Omental fat pad (tissue), 3 donors: ENCODE measurements at regions not wholly inside any gene's neighbourhood (a gene's known extent, or its start where the extent isn't known, plus 50 kb on each side); places are given as distances from the start of the nearest gene placed in this dataset.

Experiments used
- ATAC-seq: fragments of 150-250 bp; one replicate; pipeline ENCODE4 v1.9.1; 2016; ENCODE audit warnings: mild to moderate bottlenecking, moderate library complexity; ENCODE audit not compliant: low FRiP score
- DNase-seq: peaks from one replicate; pipeline ENCODE4 v3.0.0-alpha.2; 2019; ENCODE audit warnings: low spot score
- CTCF ChIP-seq, 3 donors: fragments of 450-650 bp; IDR thresholded peaks; one replicate each; pipeline ENCODE4 v1.5.1; 2016 to 2017; ENCODE audit warnings: antibody characterized with exemption in 3 of 3, mild to moderate bottlenecking in 3 of 3, moderate library complexity in 2 of 3

- no peak for TF ChIP-seq CTCF (IDR thresholded peaks at IDR 0.05)
- DNase-seq, result no peak
- ATAC-seq, result no peak
These were observed 639.7 kb downstream of the NR4A2 start for GRCh38 chr2:155692856-155693255.

GRCh38 chr2:155692106-155692505, 640.4 kb downstream of the NR4A2 start:
- ATAC-seq (no peak), DNase-seq (no peak)
- TF ChIP-seq CTCF (IDR thresholded peaks at IDR 0.05), result no peak

GRCh38 chr2:155690785-155691184, 641.7 kb downstream of the NR4A2 start:
- no peak for TF ChIP-seq CTCF (IDR thresholded peaks at IDR 0.05)
- DNase-seq (no peak), ATAC-seq (no peak)

GRCh38 chr2:155689791-155690190, 642.7 kb downstream of the NR4A2 start:
- ATAC-seq, result no peak
- TF ChIP-seq CTCF (IDR thresholded peaks at IDR 0.05), result no peak
- no peak for DNase-seq

GRCh38 chr2:155687181-155687580, 645.3 kb downstream of the NR4A2 start:
- no peak for DNase-seq

GRCh38 chr2:155679647-155680046, 652.9 kb downstream of the NR4A2 start:
- ATAC-seq (no peak), DNase-seq (no peak)
- TF ChIP-seq CTCF (IDR thresholded peaks at IDR 0.05), result no peak

More at GRCh38 chr2:155687181-155687580, 645.3 kb downstream of the NR4A2 start:
- no peak for TF ChIP-seq CTCF (IDR thresholded peaks at IDR 0.05)
- no peak for ATAC-seq

- no peak for TF ChIP-seq CTCF (IDR thresholded peaks at IDR 0.05)
- DNase-seq, result no peak
- ATAC-seq, result no peak
These were observed 656.6 kb downstream of the NR4A2 start for GRCh38 chr2:155675920-155676319.
